CD4-positive, alpha-beta memory T cell (primary cell): ENCODE measurements at regions not wholly inside any gene's neighbourhood (a gene's known extent, or its start where the extent isn't known, plus 50 kb on each side); places are given as distances from the start of the nearest gene placed in this dataset.
"Not testable (repeated sequence)": the region's sequence is repeated elsewhere in the genome, so short reads cannot be mapped to it uniquely, and the experiment has no call there.

Experiments
- CTCF ChIA-PET: fragments of 350-600 bp; sonication (Branson Sonifier 250); formaldehyde crosslinking; loops from one replicate; lab custom pipeline; 2021; ENCODE audit warnings: inconsistent platforms; ENCODE audit not compliant: partially characterized antibody; lab: Charles Lee
- POLR2A ChIA-PET: fragments of 350-600 bp; sonication (Branson Sonifier 250); formaldehyde crosslinking; loops from one replicate; lab custom pipeline; 2021; ENCODE audit not compliant: partially characterized antibody; lab: Charles Lee
- DNase-seq, 5 donors: peaks; one replicate each; pipeline versions ENCODE4 v3.0.0 to v3.0.0-alpha.2; 2020 to 2022; ENCODE audit warnings: mixed read lengths in 1 of 5
- H3K27ac ChIP-seq: one replicate; pipeline ENCODE4 v1.7.0; 2013; ENCODE audit warnings: low read depth, low read length
- H3K27me3 ChIP-seq: 2 replicates; pipeline ENCODE4 v1.7.0; 2013; ENCODE audit warnings: mild to moderate bottlenecking, low read length, moderate library complexity; ENCODE audit not compliant: insufficient read depth
- H3K36me3 ChIP-seq: 2 replicates; pipeline ENCODE4 v1.7.0; 2013; ENCODE audit warnings: mild to moderate bottlenecking, low read length, moderate library complexity; ENCODE audit not compliant: insufficient read depth
- H3K4me1 ChIP-seq: 2 replicates; pipeline ENCODE4 v1.7.0; 2013; ENCODE audit warnings: mild to moderate bottlenecking, low read length, moderate library complexity; ENCODE audit not compliant: insufficient read depth
- H3K4me3 ChIP-seq, 2 donors: one replicate each; pipeline ENCODE4 v1.7.0; 2013; ENCODE audit warnings: low read length in 2 of 2, mild to moderate bottlenecking in 1 of 2
- H3K9me3 ChIP-seq, 2 donors: one replicate each; pipeline ENCODE4 v1.7.0; 2013; ENCODE audit warnings: low read length in 2 of 2, control low read depth in 1 of 2; ENCODE audit not compliant: control insufficient read depth in 1 of 2
- H3K27ac Mint-ChIP-seq, 7 donors: one replicate each; pipeline ENCODE4 v1.8.0; 2020 to 2021; ENCODE audit warnings: mixed read lengths in 7 of 7, mild to moderate bottlenecking in 6 of 7, inconsistent platforms in 3 of 7, moderate library complexity in 3 of 7
- H3K27me3 Mint-ChIP-seq, 2 donors: one replicate each; pipeline ENCODE4 v1.8.0; 2020 to 2021; ENCODE audit warnings: mixed read lengths in 2 of 2
- H3K36me3 Mint-ChIP-seq, 2 donors: one replicate each; pipeline ENCODE4 v1.8.0; 2020 to 2021; ENCODE audit warnings: mixed read lengths in 2 of 2, inconsistent platforms in 1 of 2, mild to moderate bottlenecking in 1 of 2
- H3K4me1 Mint-ChIP-seq, 4 donors: one replicate each; pipeline ENCODE4 v1.8.0; 2020 to 2021; ENCODE audit warnings: mixed read lengths in 4 of 4, mild to moderate bottlenecking in 1 of 4
- H3K4me3 Mint-ChIP-seq, 8 donors: one replicate each; pipeline ENCODE4 v1.8.0; 2020 to 2021; ENCODE audit warnings: mixed read lengths in 8 of 8, mild to moderate bottlenecking in 7 of 8, moderate library complexity in 6 of 8, inconsistent platforms in 3 of 8
- H3K9me3 Mint-ChIP-seq, 8 donors: one replicate each; pipeline ENCODE4 v1.8.0; 2020 to 2021; ENCODE audit warnings: mixed read lengths in 8 of 8, mild to moderate bottlenecking in 5 of 8, inconsistent platforms in 3 of 8, moderate library complexity in 1 of 8
- intact Hi-C: fragments of 100-400 bp; cut with micrococcal nuclease; formaldehyde crosslinking; loops from one replicate; pipeline ENCODE4 v1.15.1; 2023

DNA sequence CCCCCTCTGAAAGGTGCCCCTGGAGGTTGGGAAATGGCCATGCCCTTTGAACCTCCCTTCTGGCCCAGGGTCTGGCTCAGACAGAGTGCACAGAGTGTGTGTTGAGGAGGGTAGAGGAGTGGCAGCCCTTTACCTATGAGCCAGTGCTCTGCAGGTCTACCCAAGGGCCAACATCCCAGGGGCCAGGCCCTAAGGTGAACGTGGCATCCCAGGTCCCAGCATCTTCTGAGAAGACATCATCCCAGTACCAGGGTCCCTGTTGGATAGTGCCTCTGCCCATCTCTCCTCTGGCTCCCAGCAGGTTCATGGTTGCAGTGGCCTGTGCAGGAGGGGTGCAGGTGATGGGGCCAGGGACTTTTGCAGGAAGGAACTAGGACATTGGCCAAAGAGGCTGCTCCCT is 578.5 kb downstream of the KCNJ18 start:
- H3K4me1 ChIP-seq, CTCF ChIA-PET, H3K36me3 Mint-ChIP-seq, H3K27ac Mint-ChIP-seq, DNase-seq, intact Hi-C loops, H3K4me1 Mint-ChIP-seq, H3K4me3 Mint-ChIP-seq, H3K9me3 ChIP-seq, POLR2A ChIA-PET, H3K4me3 ChIP-seq, H3K36me3 ChIP-seq, H3K27ac ChIP-seq, H3K27me3 ChIP-seq, H3K27me3 Mint-ChIP-seq: not testable (repeated sequence)
- H3K9me3 Mint-ChIP-seq: peaks cover 6 to 31% (median 12%) of the 10 kb centered on the region in 8 donors

DNA sequence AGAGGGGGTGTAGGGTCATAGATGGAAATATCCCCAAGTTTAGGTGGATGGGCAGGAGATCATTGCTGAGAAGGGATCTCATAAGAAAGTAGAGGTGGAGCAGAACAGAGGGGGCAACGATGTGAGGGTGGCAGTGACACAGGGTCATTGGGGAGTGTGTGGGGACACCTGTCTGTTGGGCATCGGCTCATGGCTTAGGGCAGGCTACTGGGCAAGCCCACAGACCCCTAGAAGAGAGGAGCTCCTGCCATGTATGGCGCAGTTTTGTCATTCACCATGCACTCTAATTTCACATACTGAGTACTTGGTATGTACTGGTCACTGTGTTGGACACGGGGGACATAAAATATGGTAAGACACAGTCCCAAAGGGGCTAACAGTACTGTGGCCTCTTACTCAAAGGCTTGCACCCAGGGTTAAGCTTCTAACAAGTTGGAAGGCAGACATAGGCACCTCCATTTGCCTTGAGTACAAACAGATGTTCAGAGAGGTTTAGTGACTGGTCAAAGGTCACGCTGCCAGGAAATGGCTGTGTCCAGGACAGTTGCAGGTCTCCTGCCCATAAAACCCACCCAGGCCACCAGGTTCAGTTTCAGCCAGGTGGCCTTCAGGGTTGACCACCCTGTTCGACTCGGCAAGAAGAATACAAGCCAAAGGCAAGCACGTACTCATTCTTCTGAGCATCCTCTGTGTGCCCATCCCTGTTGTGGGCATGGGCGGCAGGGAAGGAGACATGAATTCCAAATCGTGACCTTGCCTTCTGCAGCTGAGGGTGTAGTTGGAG is 580.2 kb downstream of the KCNJ18 start:
- CTCF ChIA-PET: no interaction called here
- no peak for DNase-seq
- intact Hi-C loops: no loop called here

DNA sequence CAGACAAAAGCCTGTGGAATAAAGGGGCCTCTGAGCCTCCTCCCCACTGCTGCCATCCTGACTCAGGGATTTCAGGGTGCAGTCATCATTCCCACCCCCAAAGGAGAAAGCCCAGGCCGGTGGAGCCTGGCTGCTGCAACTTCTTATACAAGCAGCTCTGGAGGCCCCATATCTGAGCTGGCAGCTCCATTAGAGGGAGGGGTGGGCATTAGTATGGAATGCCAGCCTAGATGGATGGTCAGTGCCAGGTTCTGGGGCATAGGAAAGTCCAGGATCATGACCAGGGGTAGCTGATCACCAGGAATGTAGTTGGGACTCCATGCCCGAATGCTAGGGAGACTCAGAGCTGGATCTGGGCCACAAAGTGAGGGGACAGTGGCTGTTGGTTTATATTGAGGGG is 581.0 kb downstream of the KCNJ18 start:
- no peaks in the 10 kb centered on the region for H3K4me1 Mint-ChIP-seq
- no peak overlapping the region for H3K27ac ChIP-seq
- no peaks in the 10 kb centered on the region for H3K27me3 ChIP-seq
- DNase-seq: no peak
- H3K4me3 Mint-ChIP-seq: no peak overlapping the region
- H3K27me3 Mint-ChIP-seq: no peaks in the 10 kb centered on the region
- CTCF ChIA-PET: no interaction called here
- intact Hi-C loops: no loop called here
- no peaks in the 10 kb centered on the region for H3K36me3 ChIP-seq
- peaks cover 6 to 27% (median 14%) of the 10 kb centered on the region in 8 donors for H3K9me3 Mint-ChIP-seq
- H3K4me3 ChIP-seq: no peak overlapping the region
- no peaks in the 10 kb centered on the region for H3K36me3 Mint-ChIP-seq
- POLR2A ChIA-PET: no interaction called here
- H3K27ac Mint-ChIP-seq: no peak overlapping the region
- H3K9me3 ChIP-seq: no peaks in the 10 kb centered on the region
- no peaks in the 10 kb centered on the region for H3K4me1 ChIP-seq

More for the DNA sequence above, 580.2 kb downstream of the KCNJ18 start:
- Mint-ChIP-seq H3K4me1 (no peaks in the 10 kb centered on the region), H3K9me3 (peaks cover 6 to 30% (median 14%) of the 10 kb centered on the region in 8 donors), H3K27me3 (no peaks in the 10 kb centered on the region), H3K4me3 (no peak overlapping the region), H3K27ac (no peak overlapping the region), H3K36me3 (no peaks in the 10 kb centered on the region)
- Histone ChIP-seq H3K27ac (no peak overlapping the region), H3K36me3 (no peaks in the 10 kb centered on the region), H3K9me3 (no peaks in the 10 kb centered on the region), H3K4me1 (no peaks in the 10 kb centered on the region), H3K4me3 (no peak overlapping the region), H3K27me3 (no peaks in the 10 kb centered on the region)
- POLR2A ChIA-PET: no interaction called here

DNA sequence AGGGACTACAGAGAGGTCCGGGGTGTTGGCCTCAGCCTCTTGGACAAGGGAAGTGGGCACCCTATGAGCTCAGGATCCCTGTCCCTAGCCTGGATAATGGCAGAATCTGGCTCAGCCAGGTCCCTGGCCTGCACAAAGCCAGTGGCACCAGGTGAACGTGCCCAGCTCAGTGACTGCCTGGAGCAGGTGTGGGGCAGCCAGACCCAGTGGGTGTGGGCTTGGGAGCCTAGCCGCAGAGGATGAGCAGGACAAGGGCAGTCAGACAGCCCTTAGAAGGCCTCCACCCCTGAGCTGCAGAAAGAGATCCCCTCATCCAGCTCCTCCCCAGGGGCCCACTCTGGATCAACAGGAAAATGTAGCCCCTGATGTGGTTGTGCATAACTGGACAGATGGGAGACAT is 585.3 kb downstream of the KCNJ18 start:
- no peaks in the 10 kb centered on the region for H3K36me3 ChIP-seq
- Mint-ChIP-seq H3K4me3 (no peak overlapping the region), H3K4me1 (no peaks in the 10 kb centered on the region), H3K9me3 (peaks cover 0 to 15% (median 4%) of the 10 kb centered on the region in 8 donors), H3K27ac (no peak overlapping the region), H3K27me3 (no peaks in the 10 kb centered on the region), H3K36me3 (no peaks in the 10 kb centered on the region)
- H3K9me3 ChIP-seq: no peaks in the 10 kb centered on the region
- intact Hi-C loops: no loop called here
- CTCF ChIA-PET: no interaction called here
- H3K27me3 ChIP-seq: no peaks in the 10 kb centered on the region
- no peak overlapping the region for H3K4me3 ChIP-seq
- no peak for DNase-seq
- H3K27ac ChIP-seq: no peak overlapping the region
- POLR2A ChIA-PET: no interaction called here
- H3K4me1 ChIP-seq: no peaks in the 10 kb centered on the region

DNA sequence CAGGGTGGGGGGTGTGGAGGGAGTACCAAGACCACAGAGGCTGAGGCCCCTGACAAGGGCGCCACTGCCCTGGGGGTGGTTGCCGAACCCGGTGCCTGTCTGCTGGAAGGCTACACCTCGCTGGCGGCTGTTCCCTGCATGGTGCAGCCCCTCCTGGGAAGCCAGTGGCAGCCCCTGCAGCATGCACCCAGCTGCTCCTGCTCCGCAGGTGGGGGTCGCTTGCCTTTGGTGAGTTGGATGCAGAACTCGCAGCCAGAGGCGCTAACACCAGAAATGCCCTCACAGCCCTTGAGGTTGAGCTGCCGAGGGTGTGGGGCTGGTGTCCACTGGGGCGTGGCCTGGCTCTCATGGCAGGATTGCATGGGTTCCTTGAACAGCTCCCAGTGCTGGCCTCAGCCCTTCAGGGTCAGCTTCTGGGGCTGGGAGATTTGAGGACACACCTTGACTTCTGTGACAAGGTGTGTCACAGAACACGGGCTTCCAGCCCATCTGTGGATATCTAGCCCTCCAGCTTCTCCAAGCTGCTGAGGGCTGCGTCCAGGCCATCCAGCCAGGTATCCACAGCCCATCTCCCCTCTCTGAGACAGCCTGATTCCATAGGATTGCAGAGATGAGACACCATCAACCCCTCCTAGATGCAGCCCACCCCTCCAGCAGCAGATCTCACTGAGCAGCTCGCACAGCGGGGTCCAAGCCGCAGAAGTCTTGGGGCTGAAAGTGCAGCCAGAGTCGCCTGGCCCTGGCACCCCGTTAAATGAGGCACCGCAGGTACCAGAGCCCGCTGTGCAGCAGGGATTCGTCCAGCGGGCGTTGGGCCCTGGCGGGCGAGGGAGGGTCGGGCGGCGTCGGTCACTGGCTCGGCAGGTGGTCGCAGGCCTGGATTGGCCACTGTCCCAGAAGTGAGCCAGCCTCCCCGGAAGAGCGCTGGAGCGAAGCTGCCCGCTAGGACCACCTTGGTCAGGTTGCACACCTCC is 586.3 kb downstream of the KCNJ18 start:
- Mint-ChIP-seq H3K27ac (no peak overlapping the region), H3K4me1 (no peaks in the 10 kb centered on the region), H3K36me3 (no peaks in the 10 kb centered on the region), H3K9me3 (peaks cover 0 to 15% (median 5%) of the 10 kb centered on the region in 8 donors), H3K27me3 (no peaks in the 10 kb centered on the region), H3K4me3 (no peak overlapping the region)
- intact Hi-C loops: no loop called here
- ChIA-PET POLR2A (no interaction called here), CTCF (no interaction called here)
- Histone ChIP-seq H3K9me3 (no peaks in the 10 kb centered on the region), H3K36me3 (no peaks in the 10 kb centered on the region), H3K4me1 (no peaks in the 10 kb centered on the region), H3K27ac (no peak overlapping the region), H3K4me3 (no peak overlapping the region), H3K27me3 (no peaks in the 10 kb centered on the region)
- no peak for DNase-seq

DNA sequence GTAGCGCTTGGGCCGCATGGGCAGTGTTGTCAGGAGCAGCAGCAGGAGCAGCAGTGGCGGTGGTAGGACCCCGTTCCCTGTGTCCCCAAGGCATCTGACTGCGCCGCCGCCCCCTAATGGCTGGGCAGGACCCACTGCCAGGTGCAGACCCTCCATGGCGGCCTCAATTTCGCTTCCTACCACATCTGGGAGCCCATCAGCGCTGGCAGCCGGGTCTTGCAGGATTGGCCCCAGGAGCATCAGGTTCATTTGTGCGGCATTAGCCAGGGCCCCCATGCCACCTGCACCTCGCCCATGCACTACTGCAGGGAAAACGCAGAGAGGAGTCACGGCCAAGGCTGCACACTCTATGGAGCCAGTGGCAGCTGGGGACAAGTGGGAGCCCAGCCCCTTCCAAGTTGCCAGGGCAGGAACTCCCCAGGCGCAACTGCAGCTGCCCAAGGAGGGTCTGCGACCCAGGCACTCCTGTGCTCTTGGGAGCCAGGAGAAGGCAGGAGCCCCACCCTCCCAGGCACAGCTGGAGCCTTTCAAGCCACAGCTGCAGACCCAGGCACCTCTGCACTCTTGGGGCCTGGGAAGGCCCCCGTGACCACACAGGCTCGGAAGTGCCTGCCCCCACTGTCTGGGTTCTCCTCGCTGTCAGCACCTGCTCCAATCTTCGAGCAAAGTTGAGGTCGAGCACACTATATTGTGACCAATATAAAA is 594.2 kb downstream of the KCNJ18 start:
- Histone ChIP-seq H3K27ac (no peak overlapping the region), H3K9me3 (no peaks in the 10 kb centered on the region), H3K27me3 (no peaks in the 10 kb centered on the region), H3K4me3 (no peak overlapping the region), H3K36me3 (no peaks in the 10 kb centered on the region), H3K4me1 (no peaks in the 10 kb centered on the region)
- H3K36me3 Mint-ChIP-seq: no peaks in the 10 kb centered on the region
- H3K27ac Mint-ChIP-seq: no peak overlapping the region
- intact Hi-C loops: no loop called here
- H3K27me3 Mint-ChIP-seq: no peaks in the 10 kb centered on the region
- POLR2A ChIA-PET: no interaction called here
- H3K9me3 Mint-ChIP-seq: peaks cover 0 to 9% (median 2%) of the 10 kb centered on the region in 8 donors
- no peak for DNase-seq
- no peak overlapping the region for H3K4me3 Mint-ChIP-seq
- no peaks in the 10 kb centered on the region for H3K4me1 Mint-ChIP-seq
- CTCF ChIA-PET: no interaction called here

DNA sequence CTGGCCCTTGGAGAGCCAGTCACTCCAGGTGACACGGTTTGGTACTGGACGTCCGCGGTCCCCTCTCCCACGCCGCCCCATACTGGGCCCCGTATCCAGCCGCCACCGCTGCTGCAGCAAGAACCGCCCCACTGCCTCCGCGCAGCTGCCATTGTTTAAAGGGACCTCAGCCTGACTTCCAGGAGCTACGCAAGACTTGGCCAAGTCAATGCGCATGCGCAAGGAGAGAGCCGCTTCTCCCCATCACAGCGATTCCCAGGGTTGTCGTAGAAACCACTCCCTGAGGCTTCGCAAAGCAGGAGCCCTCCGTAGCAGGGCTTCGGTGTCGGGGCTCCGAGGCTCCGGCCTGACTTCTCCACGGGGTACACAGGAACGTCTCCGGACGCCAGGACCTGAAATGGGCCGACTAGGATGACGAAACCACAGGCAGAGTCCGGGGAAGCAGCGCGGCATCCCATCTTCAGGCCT is 606.2 kb downstream of the KCNJ18 start:
- POLR2A ChIA-PET, H3K4me1 ChIP-seq, H3K4me3 ChIP-seq, CTCF ChIA-PET, H3K36me3 ChIP-seq, H3K36me3 Mint-ChIP-seq, H3K27me3 Mint-ChIP-seq, intact Hi-C loops, H3K27me3 ChIP-seq, H3K9me3 ChIP-seq, H3K27ac Mint-ChIP-seq, H3K27ac ChIP-seq, H3K4me1 Mint-ChIP-seq, DNase-seq, H3K4me3 Mint-ChIP-seq: not testable (repeated sequence)
- peaks cover 0 to 31% (median 16%) of the 10 kb centered on the region in 8 donors for H3K9me3 Mint-ChIP-seq
